WTC11 (cell line): ENCODE measurements at regions not wholly inside any gene's neighbourhood (a gene's known extent, or its start where the extent isn't known, plus 50 kb on each side); places are given as distances from the start of the nearest gene placed in this dataset.

Experiments used
- ATAC-seq: fragments of 200-7000 bp; cut with Tn5 transposase; 2 replicates; pipeline ENCODE4 v1.10.0; 2021; ENCODE audit warnings: mild to moderate bottlenecking, moderate library complexity
- CTCF ChIA-PET: fragments of 300-600 bp; sonication (Branson Sonifier 250); formaldehyde crosslinking; loops from one replicate; lab custom pipeline; 2021; ENCODE audit warnings: antibody characterized with exemption; lab: Charles Lee
- POLR2A ChIA-PET: fragments of 350-600 bp; sonication (Branson Sonifier 250); formaldehyde crosslinking; loops from one replicate; lab custom pipeline; 2021; ENCODE audit warnings: antibody characterized with exemption; lab: Charles Lee
- DNase-seq: peaks from one replicate; pipeline ENCODE4 v3.0.0; 2021; ENCODE audit warnings: low spot score
- H3K27ac Mint-ChIP-seq: 2 replicates; pipeline ENCODE4 v1.8.0; 2021; ENCODE audit warnings: mixed read lengths
- H3K27me3 Mint-ChIP-seq: 2 replicates; pipeline ENCODE4 v1.8.0; 2021; ENCODE audit warnings: low read depth, mild to moderate bottlenecking, moderate library complexity, mixed read lengths
- H3K36me3 Mint-ChIP-seq: 2 replicates; pipeline ENCODE4 v1.8.0; 2021; ENCODE audit warnings: mixed read lengths
- H3K4me1 Mint-ChIP-seq: 2 replicates; pipeline ENCODE4 v1.8.0; 2022; ENCODE audit warnings: mixed read lengths
- H3K4me3 Mint-ChIP-seq: 2 replicates; pipeline ENCODE4 v1.8.0; 2021; ENCODE audit warnings: mild to moderate bottlenecking, moderate library complexity, mixed read lengths
- H3K9me3 Mint-ChIP-seq: 2 replicates; pipeline ENCODE4 v1.8.0; 2021; ENCODE audit warnings: mixed read lengths
- CBFB ChIP-seq: sonication (generic); formaldehyde crosslinking; IDR thresholded peaks from 2 replicates; pipeline ENCODE4 v1.8.1; 2022; ENCODE audit warnings: mild to moderate bottlenecking, low read depth, missing genetic modification reagents
- FOXK1 ChIP-seq: sonication (generic); formaldehyde crosslinking; IDR thresholded peaks from 2 replicates; pipeline ENCODE4 v1.8.0; 2022; ENCODE audit warnings: mild to moderate bottlenecking, moderate library complexity, missing genetic modification reagents
- KAT7 ChIP-seq: sonication (generic); formaldehyde crosslinking; IDR thresholded peaks from 2 replicates; pipeline ENCODE4 v1.8.1; 2023; ENCODE audit warnings: missing genetic modification reagents, mild to moderate bottlenecking, borderline replicate concordance
- NR2C2 ChIP-seq: sonication (generic); formaldehyde crosslinking; IDR thresholded peaks from 2 replicates; pipeline ENCODE4 v1.8.0; 2022; ENCODE audit warnings: mild to moderate bottlenecking, missing genetic modification reagents
- TCF7 ChIP-seq: sonication (generic); formaldehyde crosslinking; IDR thresholded peaks from 2 replicates; pipeline ENCODE4 v1.8.0; 2022; ENCODE audit warnings: mild to moderate bottlenecking, low read depth, missing genetic modification reagents, moderate library complexity
- TP53 ChIP-seq: sonication (generic); formaldehyde crosslinking; IDR thresholded peaks from 2 replicates; pipeline ENCODE4 v1.8.1; 2023; ENCODE audit warnings: mild to moderate bottlenecking, missing genetic modification reagents
- ZNF396 ChIP-seq: fragments of 250-450 bp; sonication (Bioruptor Pico); IDR thresholded peaks from 2 replicates; pipeline ENCODE4 v1.8.0; 2021; ENCODE audit warnings: mild to moderate bottlenecking, moderate library complexity, borderline replicate concordance
- TF ChIP-seq, protein P1 (sequence below): sonication (generic); formaldehyde crosslinking; IDR thresholded peaks from 2 replicates; pipeline ENCODE4 v1.8.1; 2023; ENCODE audit warnings: mild to moderate bottlenecking, missing genetic modification reagents, borderline replicate concordance
- TF ChIP-seq, protein P2 (sequence below): sonication (generic); formaldehyde crosslinking; IDR thresholded peaks from 2 replicates; pipeline ENCODE4 v1.8.0; 2022; ENCODE audit warnings: mild to moderate bottlenecking, missing genetic modification reagents
- TF ChIP-seq, protein P3 (sequence below): sonication (generic); formaldehyde crosslinking; IDR thresholded peaks from 2 replicates; pipeline ENCODE4 v1.8.1; 2022; ENCODE audit warnings: mild to moderate bottlenecking, missing genetic modification reagents, moderate library complexity, borderline replicate concordance
- TF ChIP-seq, protein P4 (sequence below): sonication (generic); formaldehyde crosslinking; IDR thresholded peaks from 2 replicates; pipeline ENCODE4 v1.8.1; 2023; ENCODE audit warnings: mild to moderate bottlenecking, moderate library complexity, missing genetic modification reagents
- TF ChIP-seq, protein P5 (sequence below): sonication (generic); formaldehyde crosslinking; IDR thresholded peaks from 2 replicates; pipeline ENCODE4 v1.8.0; 2022; ENCODE audit warnings: mild to moderate bottlenecking, missing genetic modification reagents
- TF ChIP-seq, protein P6 (sequence below): sonication (generic); formaldehyde crosslinking; IDR thresholded peaks from 2 replicates; pipeline ENCODE4 v1.8.1; 2022; ENCODE audit warnings: low read depth, missing genetic modification reagents, borderline replicate concordance
- TF ChIP-seq, protein P7 (sequence below): sonication (generic); formaldehyde crosslinking; IDR thresholded peaks from 2 replicates; pipeline ENCODE4 v1.8.0; 2023; ENCODE audit warnings: mild to moderate bottlenecking, missing genetic modification reagents

DNA sequence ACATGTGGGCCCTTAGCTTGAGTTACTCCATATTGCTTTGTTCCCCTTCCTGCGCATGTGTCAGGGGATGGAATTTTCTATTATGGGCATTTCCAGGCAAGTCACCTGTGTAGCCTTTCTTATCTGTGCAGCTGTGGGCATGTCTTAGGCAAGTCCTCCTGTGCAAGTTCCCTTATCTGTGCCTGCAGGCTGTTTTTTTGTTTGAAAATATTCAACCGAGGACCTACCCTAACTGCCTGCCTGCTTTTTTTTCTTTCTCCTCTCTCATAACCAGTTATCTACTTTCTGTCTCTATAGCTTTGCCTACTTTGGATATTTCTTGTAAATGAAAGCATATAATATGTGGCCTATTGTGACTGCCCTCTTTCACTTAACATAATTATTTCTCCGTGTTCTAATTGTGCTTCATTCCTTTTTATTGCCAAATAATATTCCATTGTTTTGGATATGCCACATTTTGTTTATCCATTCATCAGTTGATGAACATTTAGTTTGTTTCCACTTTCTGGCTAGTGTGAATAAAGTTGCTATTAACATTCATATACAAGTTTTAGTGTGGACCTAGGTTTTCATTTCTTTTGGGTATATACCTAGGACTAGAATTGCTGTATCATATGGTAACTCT is 83.6 kb upstream of the CADM1 start (continued):
- TF ChIP-seq, protein P1, sequence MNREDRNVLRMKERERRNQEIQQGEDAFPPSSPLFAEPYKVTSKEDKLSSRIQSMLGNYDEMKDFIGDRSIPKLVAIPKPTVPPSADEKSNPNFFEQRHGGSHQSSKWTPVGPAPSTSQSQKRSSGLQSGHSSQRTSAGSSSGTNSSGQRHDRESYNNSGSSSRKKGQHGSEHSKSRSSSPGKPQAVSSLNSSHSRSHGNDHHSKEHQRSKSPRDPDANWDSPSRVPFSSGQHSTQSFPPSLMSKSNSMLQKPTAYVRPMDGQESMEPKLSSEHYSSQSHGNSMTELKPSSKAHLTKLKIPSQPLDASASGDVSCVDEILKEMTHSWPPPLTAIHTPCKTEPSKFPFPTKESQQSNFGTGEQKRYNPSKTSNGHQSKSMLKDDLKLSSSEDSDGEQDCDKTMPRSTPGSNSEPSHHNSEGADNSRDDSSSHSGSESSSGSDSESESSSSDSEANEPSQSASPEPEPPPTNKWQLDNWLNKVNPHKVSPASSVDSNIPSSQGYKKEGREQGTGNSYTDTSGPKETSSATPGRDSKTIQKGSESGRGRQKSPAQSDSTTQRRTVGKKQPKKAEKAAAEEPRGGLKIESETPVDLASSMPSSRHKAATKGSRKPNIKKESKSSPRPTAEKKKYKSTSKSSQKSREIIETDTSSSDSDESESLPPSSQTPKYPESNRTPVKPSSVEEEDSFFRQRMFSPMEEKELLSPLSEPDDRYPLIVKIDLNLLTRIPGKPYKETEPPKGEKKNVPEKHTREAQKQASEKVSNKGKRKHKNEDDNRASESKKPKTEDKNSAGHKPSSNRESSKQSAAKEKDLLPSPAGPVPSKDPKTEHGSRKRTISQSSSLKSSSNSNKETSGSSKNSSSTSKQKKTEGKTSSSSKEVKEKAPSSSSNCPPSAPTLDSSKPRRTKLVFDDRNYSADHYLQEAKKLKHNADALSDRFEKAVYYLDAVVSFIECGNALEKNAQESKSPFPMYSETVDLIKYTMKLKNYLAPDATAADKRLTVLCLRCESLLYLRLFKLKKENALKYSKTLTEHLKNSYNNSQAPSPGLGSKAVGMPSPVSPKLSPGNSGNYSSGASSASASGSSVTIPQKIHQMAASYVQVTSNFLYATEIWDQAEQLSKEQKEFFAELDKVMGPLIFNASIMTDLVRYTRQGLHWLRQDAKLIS (CRISPR knock-in tag), result no peak
- no peak for TF ChIP-seq CBFB
- TF ChIP-seq, protein P2, sequence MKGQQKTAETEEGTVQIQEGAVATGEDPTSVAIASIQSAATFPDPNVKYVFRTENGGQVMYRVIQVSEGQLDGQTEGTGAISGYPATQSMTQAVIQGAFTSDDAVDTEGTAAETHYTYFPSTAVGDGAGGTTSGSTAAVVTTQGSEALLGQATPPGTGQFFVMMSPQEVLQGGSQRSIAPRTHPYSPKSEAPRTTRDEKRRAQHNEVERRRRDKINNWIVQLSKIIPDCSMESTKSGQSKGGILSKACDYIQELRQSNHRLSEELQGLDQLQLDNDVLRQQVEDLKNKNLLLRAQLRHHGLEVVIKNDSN (CRISPR knock-in tag), result no peak
- TF ChIP-seq, protein P3, sequence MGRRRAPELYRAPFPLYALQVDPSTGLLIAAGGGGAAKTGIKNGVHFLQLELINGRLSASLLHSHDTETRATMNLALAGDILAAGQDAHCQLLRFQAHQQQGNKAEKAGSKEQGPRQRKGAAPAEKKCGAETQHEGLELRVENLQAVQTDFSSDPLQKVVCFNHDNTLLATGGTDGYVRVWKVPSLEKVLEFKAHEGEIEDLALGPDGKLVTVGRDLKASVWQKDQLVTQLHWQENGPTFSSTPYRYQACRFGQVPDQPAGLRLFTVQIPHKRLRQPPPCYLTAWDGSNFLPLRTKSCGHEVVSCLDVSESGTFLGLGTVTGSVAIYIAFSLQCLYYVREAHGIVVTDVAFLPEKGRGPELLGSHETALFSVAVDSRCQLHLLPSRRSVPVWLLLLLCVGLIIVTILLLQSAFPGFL, result no peak
- no peak for TF ChIP-seq FOXK1 (CRISPR knock-in tag)
- TF ChIP-seq, protein P4, sequence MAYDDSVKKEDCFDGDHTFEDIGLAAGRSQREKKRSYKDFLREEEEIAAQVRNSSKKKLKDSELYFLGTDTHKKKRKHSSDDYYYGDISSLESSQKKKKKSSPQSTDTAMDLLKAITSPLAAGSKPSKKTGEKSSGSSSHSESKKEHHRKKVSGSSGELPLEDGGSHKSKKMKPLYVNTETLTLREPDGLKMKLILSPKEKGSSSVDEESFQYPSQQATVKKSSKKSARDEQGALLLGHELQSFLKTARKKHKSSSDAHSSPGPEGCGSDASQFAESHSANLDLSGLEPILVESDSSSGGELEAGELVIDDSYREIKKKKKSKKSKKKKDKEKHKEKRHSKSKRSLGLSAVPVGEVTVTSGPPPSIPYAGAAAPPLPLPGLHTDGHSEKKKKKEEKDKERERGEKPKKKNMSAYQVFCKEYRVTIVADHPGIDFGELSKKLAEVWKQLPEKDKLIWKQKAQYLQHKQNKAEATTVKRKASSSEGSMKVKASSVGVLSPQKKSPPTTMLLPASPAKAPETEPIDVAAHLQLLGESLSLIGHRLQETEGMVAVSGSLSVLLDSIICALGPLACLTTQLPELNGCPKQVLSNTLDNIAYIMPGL, result no peak
- no peak for TF ChIP-seq TP53
- TF ChIP-seq KAT7 (CRISPR knock-in tag), result no peak
- no peak for TF ChIP-seq ZNF396 (CRISPR knock-in tag)
- TF ChIP-seq, protein P5, sequence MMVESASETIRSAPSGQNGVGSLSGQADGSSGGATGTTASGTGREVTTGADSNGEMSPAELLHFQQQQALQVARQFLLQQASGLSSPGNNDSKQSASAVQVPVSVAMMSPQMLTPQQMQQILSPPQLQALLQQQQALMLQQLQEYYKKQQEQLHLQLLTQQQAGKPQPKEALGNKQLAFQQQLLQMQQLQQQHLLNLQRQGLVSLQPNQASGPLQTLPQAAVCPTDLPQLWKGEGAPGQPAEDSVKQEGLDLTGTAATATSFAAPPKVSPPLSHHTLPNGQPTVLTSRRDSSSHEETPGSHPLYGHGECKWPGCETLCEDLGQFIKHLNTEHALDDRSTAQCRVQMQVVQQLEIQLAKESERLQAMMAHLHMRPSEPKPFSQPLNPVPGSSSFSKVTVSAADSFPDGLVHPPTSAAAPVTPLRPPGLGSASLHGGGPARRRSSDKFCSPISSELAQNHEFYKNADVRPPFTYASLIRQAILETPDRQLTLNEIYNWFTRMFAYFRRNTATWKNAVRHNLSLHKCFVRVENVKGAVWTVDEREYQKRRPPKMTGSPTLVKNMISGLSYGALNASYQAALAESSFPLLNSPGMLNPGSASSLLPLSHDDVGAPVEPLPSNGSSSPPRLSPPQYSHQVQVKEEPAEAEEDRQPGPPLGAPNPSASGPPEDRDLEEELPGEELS, result no peak
- TF ChIP-seq TCF7 (CRISPR knock-in tag), result no peak
- TF ChIP-seq NR2C2 (CRISPR knock-in tag), result no peak

DNA sequence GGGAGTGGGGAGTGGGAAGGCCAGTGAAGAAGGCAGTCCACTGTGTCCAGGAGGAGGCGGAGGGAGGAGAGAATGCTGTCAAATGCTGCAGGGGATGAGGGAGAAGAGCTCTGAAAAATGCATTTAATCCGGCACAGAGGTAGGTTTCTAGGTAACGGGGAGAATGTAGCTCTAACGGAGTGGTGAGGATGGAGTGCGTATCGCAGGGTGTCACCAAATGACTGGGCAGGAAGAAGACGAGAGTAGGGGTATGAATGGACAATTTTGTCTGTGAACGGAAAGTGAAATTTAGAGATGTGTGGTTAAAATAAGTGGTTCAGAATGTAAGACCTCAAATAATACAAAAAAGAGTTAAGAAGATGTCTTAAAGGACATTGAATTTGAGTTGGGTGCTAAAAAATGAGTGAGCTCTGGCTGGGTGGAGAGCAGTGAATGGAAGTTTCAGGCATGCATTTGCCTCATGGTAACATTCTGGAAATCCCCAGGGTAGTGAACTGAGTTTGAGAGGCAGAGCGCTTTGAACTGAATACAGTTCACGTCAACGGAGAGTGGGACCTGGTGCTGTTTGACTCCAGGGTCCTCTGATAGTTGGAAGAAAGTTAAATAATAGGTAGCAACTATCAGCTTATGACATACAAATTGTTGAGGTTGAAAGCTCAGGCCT is 81.3 kb upstream of the CADM1 start:
- TF ChIP-seq, protein P6, sequence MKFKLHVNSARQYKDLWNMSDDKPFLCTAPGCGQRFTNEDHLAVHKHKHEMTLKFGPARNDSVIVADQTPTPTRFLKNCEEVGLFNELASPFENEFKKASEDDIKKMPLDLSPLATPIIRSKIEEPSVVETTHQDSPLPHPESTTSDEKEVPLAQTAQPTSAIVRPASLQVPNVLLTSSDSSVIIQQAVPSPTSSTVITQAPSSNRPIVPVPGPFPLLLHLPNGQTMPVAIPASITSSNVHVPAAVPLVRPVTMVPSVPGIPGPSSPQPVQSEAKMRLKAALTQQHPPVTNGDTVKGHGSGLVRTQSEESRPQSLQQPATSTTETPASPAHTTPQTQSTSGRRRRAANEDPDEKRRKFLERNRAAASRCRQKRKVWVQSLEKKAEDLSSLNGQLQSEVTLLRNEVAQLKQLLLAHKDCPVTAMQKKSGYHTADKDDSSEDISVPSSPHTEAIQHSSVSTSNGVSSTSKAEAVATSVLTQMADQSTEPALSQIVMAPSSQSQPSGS, result no peak
- TF ChIP-seq, protein P7, sequence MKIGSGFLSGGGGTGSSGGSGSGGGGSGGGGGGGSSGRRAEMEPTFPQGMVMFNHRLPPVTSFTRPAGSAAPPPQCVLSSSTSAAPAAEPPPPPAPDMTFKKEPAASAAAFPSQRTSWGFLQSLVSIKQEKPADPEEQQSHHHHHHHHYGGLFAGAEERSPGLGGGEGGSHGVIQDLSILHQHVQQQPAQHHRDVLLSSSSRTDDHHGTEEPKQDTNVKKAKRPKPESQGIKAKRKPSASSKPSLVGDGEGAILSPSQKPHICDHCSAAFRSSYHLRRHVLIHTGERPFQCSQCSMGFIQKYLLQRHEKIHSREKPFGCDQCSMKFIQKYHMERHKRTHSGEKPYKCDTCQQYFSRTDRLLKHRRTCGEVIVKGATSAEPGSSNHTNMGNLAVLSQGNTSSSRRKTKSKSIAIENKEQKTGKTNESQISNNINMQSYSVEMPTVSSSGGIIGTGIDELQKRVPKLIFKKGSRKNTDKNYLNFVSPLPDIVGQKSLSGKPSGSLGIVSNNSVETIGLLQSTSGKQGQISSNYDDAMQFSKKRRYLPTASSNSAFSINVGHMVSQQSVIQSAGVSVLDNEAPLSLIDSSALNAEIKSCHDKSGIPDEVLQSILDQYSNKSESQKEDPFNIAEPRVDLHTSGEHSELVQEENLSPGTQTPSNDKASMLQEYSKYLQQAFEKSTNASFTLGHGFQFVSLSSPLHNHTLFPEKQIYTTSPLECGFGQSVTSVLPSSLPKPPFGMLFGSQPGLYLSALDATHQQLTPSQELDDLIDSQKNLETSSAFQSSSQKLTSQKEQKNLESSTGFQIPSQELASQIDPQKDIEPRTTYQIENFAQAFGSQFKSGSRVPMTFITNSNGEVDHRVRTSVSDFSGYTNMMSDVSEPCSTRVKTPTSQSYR, result no peak
- no peaks in the 10 kb centered on the region; the same call in 1 of the 2 replicates for H3K9me3 Mint-ChIP-seq
- no peak for ATAC-seq
- peaks cover 4% of the 10 kb centered on the region for H3K27me3 Mint-ChIP-seq
- no peak overlapping the region for H3K27ac Mint-ChIP-seq
- no peak for DNase-seq
- peaks cover 13% of the 10 kb centered on the region for H3K36me3 Mint-ChIP-seq
- ChIA-PET POLR2A (no interaction called here), CTCF (interaction anchor here (0.6 kb wide), 1 partner anchor 42 kb away, joined by 4 read pairs; no protein-coding TSS in a partner anchor)
- peaks cover 30% of the 10 kb centered on the region for H3K4me1 Mint-ChIP-seq
- H3K4me3 Mint-ChIP-seq, result no peak overlapping the region
